ENCODE measurements at regions not wholly inside any gene's neighbourhood (a gene's known extent, or its start where the extent isn't known, plus 50 kb on each side); places are given as distances from the start of the nearest gene placed in this dataset.

- no peak for DNase-seq (ENCODE audit: extremely low read depth in 1 of 2, low read depth in 1 of 2)
Measured at GRCh38 chr19:29475469-29475868, 50.3 kb upstream of the VSTM2B start.

Measured in activated CD8-positive, alpha-beta memory T cell treated with anti-CD3 and anti-CD28 coated beads for 1 hour (primary cell).